ENCODE measurements at regions not wholly inside any gene's neighbourhood (a gene's known extent, or its start where the extent isn't known, plus 50 kb on each side); places are given as distances from the start of the nearest gene placed in this dataset.

- no peak for TF ChIP-seq CTCF (IDR thresholded peaks at IDR 0.05)
- TF ChIP-seq ZFX (IDR thresholded peaks at IDR 0.05; ENCODE audit: borderline replicate concordance): no peak
Measured at GRCh38 chr2:199627417-199627816, 169.7 kb upstream of the SATB2 start.
